ENCODE measurements at regions not wholly inside any gene's neighbourhood (a gene's known extent, or its start where the extent isn't known, plus 50 kb on each side); places are given as distances from the start of the nearest gene placed in this dataset.

DNA sequence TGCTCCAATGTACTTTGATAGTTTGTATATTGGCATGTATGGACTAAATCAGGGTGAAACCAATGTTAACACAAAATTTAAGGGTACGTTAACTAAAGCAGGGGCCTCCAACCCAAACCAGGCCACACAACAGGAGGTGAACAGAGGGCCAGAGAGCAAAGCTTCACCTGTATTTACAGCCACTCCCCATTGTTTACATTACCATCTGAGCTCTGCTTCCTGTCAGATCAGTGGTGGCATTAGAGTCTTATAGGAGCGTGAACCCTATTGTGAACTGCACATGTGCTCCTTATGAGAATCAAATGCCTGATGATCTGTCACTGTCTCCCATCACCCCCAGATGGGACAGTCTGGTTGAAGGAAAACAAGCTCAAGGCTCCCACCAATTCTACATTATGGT is 62.0 kb upstream of the SCIN start:
- Histone ChIP-seq H3K4me1 (ENCODE audit: low read length) (no peaks in the 10 kb centered on the region), H3K9ac (ENCODE audit: low read length) (no peak overlapping the region), H2AFZ (ENCODE audit: low read depth, low read length) (no peak overlapping the region), H3K4me2 (ENCODE audit: low read length) (no peak overlapping the region), H3K27me3 (ENCODE audit: low read depth, low read length) (no peaks in the 10 kb centered on the region), H3K4me3 (ENCODE audit: low read length) (no peak overlapping the region), H3K27ac (ENCODE audit: low read length) (no peak overlapping the region), H3K79me2 (ENCODE audit: low read length) (no peaks in the 10 kb centered on the region), H4K20me1 (ENCODE audit: insufficient read depth, low read length) (no peaks in the 10 kb centered on the region), H3K9me3 (ENCODE audit: insufficient read depth, low read length) (no peaks in the 10 kb centered on the region), H3K36me3 (replicated peaks; ENCODE audit: low read depth, low read length) (no peaks in the 10 kb centered on the region)
- no peak for TF ChIP-seq EZH2phosphoT487 (IDR thresholded peaks at IDR 0.05; ENCODE audit: low read depth)
- TF ChIP-seq, protein P1, sequence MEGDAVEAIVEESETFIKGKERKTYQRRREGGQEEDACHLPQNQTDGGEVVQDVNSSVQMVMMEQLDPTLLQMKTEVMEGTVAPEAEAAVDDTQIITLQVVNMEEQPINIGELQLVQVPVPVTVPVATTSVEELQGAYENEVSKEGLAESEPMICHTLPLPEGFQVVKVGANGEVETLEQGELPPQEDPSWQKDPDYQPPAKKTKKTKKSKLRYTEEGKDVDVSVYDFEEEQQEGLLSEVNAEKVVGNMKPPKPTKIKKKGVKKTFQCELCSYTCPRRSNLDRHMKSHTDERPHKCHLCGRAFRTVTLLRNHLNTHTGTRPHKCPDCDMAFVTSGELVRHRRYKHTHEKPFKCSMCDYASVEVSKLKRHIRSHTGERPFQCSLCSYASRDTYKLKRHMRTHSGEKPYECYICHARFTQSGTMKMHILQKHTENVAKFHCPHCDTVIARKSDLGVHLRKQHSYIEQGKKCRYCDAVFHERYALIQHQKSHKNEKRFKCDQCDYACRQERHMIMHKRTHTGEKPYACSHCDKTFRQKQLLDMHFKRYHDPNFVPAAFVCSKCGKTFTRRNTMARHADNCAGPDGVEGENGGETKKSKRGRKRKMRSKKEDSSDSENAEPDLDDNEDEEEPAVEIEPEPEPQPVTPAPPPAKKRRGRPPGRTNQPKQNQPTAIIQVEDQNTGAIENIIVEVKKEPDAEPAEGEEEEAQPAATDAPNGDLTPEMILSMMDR (IDR thresholded peaks at IDR 0.05; ENCODE audit: low read depth, low read length), result no peak

DNA sequence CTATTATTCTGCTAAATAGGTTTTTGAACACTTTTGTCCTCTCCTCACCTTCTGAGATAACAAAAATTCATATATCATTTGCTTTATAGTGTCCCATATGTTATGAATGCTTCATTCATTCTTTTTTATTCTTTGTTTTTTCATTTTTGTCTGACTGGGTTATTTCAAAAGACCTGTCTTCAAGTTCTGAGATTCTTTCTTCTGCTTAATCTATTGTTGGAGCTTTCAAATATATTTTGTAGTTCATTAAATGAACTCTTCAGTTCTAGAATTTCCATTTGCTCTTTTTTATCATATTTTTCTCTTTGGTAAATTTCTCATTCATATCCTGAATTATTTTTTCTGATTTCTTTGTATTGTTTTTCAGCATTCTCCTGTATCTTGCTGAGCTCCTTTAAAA is 53.1 kb upstream of the SCIN start:
- H3K27ac ChIP-seq (ENCODE audit: low read length), result no peak overlapping the region
- no peaks in the 10 kb centered on the region for H3K27me3 ChIP-seq (ENCODE audit: low read depth, low read length)
- H3K9me3 ChIP-seq (ENCODE audit: insufficient read depth, low read length), result no peaks in the 10 kb centered on the region
- H4K20me1 ChIP-seq (ENCODE audit: insufficient read depth, low read length), result no peaks in the 10 kb centered on the region
- no peak overlapping the region for H2AFZ ChIP-seq (ENCODE audit: low read depth, low read length)
- H3K9ac ChIP-seq (ENCODE audit: low read length), result no peak overlapping the region
- no peak overlapping the region for H3K4me2 ChIP-seq (ENCODE audit: low read length)
- H3K79me2 ChIP-seq (ENCODE audit: low read length), result no peaks in the 10 kb centered on the region
- H3K4me3 ChIP-seq (ENCODE audit: low read length), result no peak overlapping the region
- no peaks in the 10 kb centered on the region for H3K4me1 ChIP-seq (ENCODE audit: low read length)
- TF ChIP-seq, protein P1 (IDR thresholded peaks at IDR 0.05; ENCODE audit: low read depth, low read length), result no peak
- TF ChIP-seq EZH2phosphoT487 (IDR thresholded peaks at IDR 0.05; ENCODE audit: low read depth), result no peak
- no peaks in the 10 kb centered on the region for H3K36me3 ChIP-seq (replicated peaks; ENCODE audit: low read depth, low read length)

DNA sequence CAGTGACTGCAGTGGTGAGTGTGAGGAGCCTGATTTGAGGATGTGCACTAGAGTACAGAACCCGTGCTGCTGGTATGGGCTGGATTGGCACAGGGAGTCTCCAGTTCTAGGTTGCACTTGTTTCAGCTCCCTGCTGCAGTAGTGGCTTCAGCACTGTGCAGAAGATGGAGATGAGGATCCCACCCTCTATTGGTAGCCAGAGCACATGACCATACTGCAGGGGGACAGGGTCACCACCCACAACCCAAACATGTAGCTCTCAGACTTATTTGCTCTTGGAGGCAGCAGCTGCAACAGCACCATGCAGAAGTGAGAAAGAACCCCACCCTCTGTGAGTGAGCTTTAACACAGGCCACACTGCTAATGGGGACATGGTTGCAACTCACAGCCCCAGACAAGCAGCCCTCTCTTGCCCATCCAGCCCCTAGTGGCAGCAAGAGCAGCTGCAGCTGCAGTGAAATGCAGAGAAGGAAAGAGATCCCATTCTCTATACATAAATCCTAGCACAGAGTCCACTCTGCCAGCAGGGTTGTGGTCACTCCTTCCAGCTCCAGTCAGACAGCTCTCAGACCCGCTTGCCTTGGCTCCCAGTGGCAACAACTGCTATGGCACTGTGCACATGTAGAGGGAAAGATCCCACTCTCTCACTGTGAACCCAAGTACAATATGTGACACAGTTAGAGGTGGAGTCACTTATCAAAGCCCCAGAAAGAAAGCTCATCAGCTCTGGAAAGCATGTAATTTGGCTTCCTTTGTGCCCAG is 51.4 kb upstream of the SCIN start:
- Histone ChIP-seq H3K4me3 (ENCODE audit: low read length) (no peak overlapping the region), H3K9me3 (ENCODE audit: insufficient read depth, low read length) (no peaks in the 10 kb centered on the region), H3K27me3 (ENCODE audit: low read depth, low read length) (no peaks in the 10 kb centered on the region), H3K4me2 (ENCODE audit: low read length) (no peak overlapping the region), H3K9ac (ENCODE audit: low read length) (no peak overlapping the region), H3K79me2 (ENCODE audit: low read length) (no peaks in the 10 kb centered on the region), H4K20me1 (ENCODE audit: insufficient read depth, low read length) (no peaks in the 10 kb centered on the region), H3K4me1 (ENCODE audit: low read length) (no peaks in the 10 kb centered on the region), H3K27ac (ENCODE audit: low read length) (no peak overlapping the region), H2AFZ (ENCODE audit: low read depth, low read length) (no peak overlapping the region), H3K36me3 (replicated peaks; ENCODE audit: low read depth, low read length) (no peaks in the 10 kb centered on the region)
- TF ChIP-seq, protein P1 (IDR thresholded peaks at IDR 0.05; ENCODE audit: low read depth, low read length), result peak; percentile 44
- TF ChIP-seq EZH2phosphoT487 (IDR thresholded peaks at IDR 0.05; ENCODE audit: low read depth), result no peak

DNA sequence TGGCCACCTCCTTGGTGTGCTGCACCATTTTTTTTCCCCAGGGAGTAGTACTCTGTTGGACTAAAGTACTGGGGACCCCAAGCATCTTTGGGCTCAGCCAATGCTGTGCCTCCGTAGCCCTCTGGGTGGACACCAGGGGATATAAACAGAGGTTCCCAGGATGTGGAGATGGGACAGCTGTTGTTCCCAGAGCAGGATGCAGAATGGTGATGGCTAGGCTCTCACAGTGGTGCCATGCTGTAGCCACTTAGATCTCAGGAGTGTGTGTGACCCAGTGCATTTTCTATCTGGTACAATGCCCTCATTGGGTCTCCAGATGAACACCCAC is 50.9 kb upstream of the SCIN start:
- Histone ChIP-seq H3K36me3 (replicated peaks; ENCODE audit: low read depth, low read length) (no peaks in the 10 kb centered on the region), H3K27me3 (ENCODE audit: low read depth, low read length) (no peaks in the 10 kb centered on the region), H3K79me2 (ENCODE audit: low read length) (no peaks in the 10 kb centered on the region), H3K4me2 (ENCODE audit: low read length) (no peak overlapping the region), H3K9ac (ENCODE audit: low read length) (no peak overlapping the region), H3K4me1 (ENCODE audit: low read length) (no peaks in the 10 kb centered on the region), H4K20me1 (ENCODE audit: insufficient read depth, low read length) (no peaks in the 10 kb centered on the region), H2AFZ (ENCODE audit: low read depth, low read length) (no peak overlapping the region), H3K9me3 (ENCODE audit: insufficient read depth, low read length) (no peaks in the 10 kb centered on the region), H3K4me3 (ENCODE audit: low read length) (no peak overlapping the region), H3K27ac (ENCODE audit: low read length) (no peak overlapping the region)
- TF ChIP-seq, protein P1 (IDR thresholded peaks at IDR 0.05; ENCODE audit: low read depth, low read length), result no peak
- no peak for TF ChIP-seq EZH2phosphoT487 (IDR thresholded peaks at IDR 0.05; ENCODE audit: low read depth)

All from OCI-LY3 (cell line).